Tibial nerve (tissue), 4 donors: ENCODE measurements at regions not wholly inside any gene's neighbourhood (a gene's known extent, or its start where the extent isn't known, plus 50 kb on each side); places are given as distances from the start of the nearest gene placed in this dataset.

ENCODE experiments used
- EP300 ChIP-seq, 2 donors: sonication (generic); formaldehyde crosslinking; IDR thresholded peaks; one replicate each; pipeline ENCODE4 v1.6.1; 2017; ENCODE audit warnings: antibody characterized with exemption in 2 of 2, mild to moderate bottlenecking in 1 of 2
- TF ChIP-seq, protein P1 (sequence below), 5 experiments: fragments of 200-600 bp in 3 of 5; fragments of 450-650 bp in 2 of 5; sonication (generic) in 3 of 5; IDR thresholded peaks; one replicate each; pipeline ENCODE4 v1.5.1; 2016 to 2019; ENCODE audit warnings: antibody characterized with exemption in 5 of 5, mild to moderate bottlenecking in 3 of 5, moderate library complexity in 2 of 5

GRCh38 chr2:190805843-190806242, 74.8 kb upstream of the GLS start:
- TF ChIP-seq, protein P1, sequence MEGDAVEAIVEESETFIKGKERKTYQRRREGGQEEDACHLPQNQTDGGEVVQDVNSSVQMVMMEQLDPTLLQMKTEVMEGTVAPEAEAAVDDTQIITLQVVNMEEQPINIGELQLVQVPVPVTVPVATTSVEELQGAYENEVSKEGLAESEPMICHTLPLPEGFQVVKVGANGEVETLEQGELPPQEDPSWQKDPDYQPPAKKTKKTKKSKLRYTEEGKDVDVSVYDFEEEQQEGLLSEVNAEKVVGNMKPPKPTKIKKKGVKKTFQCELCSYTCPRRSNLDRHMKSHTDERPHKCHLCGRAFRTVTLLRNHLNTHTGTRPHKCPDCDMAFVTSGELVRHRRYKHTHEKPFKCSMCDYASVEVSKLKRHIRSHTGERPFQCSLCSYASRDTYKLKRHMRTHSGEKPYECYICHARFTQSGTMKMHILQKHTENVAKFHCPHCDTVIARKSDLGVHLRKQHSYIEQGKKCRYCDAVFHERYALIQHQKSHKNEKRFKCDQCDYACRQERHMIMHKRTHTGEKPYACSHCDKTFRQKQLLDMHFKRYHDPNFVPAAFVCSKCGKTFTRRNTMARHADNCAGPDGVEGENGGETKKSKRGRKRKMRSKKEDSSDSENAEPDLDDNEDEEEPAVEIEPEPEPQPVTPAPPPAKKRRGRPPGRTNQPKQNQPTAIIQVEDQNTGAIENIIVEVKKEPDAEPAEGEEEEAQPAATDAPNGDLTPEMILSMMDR (IDR thresholded peaks at IDR 0.05), result no peak
- TF ChIP-seq EP300 (IDR thresholded peaks at IDR 0.05), result no peak
